Loucy (cell line): ENCODE measurements at regions not wholly inside any gene's neighbourhood (a gene's known extent, or its start where the extent isn't known, plus 50 kb on each side); places are given as distances from the start of the nearest gene placed in this dataset.

Experiments used
- CTCF ChIP-seq: fragments of 200-600 bp; sonication (generic); conservative IDR thresholded peaks from 2 replicates; pipeline ENCODE4 v1.5.1; 2014; ENCODE audit warnings: mild to moderate bottlenecking, antibody characterized with exemption, low read length
- EZH2phosphoT487 ChIP-seq: fragments of 200-600 bp; IDR thresholded peaks from 2 replicates; pipeline ENCODE4 v1.6.1; 2018; ENCODE audit warnings: antibody characterized with exemption, mild to moderate bottlenecking, moderate library complexity, borderline replicate concordance

- TF ChIP-seq CTCF (no peak), EZH2phosphoT487 (no peak)
Measured at GRCh38 chr1:190022709-190023108, 455.0 kb downstream of the BRINP3 start.
